Glomerular visceral epithelial cell (primary cell): ENCODE measurements at regions not wholly inside any gene's neighbourhood (a gene's known extent, or its start where the extent isn't known, plus 50 kb on each side); places are given as distances from the start of the nearest gene placed in this dataset.
"Not testable (repeated sequence)": the region's sequence is repeated elsewhere in the genome, so short reads cannot be mapped to it uniquely, and the experiment has no call there.

ENCODE experiments used
- DNase-seq: peaks from one replicate; pipeline ENCODE4 v3.0.0-alpha.2; 2016; ENCODE audit errors: extremely low spot score

GRCh38 chr1:29688471-29689365, 452.4 kb downstream of the PTPRU start:
- peak; percentile 47 for DNase-seq

GRCh38 chr1:29687601-29688244, 451.4 kb downstream of the PTPRU start:
- DNase-seq: no peak

GRCh38 chr1:29687166-29687565, 450.8 kb downstream of the PTPRU start:
- DNase-seq: no peak

GRCh38 chr1:29686012-29686930, 449.9 kb downstream of the PTPRU start:
- DNase-seq: no peak

GRCh38 chr1:29685387-29685786, 449.1 kb downstream of the PTPRU start:
- DNase-seq: no peak

GRCh38 chr1:29684141-29684540, 447.8 kb downstream of the PTPRU start:
- no peak for DNase-seq

GRCh38 chr1:29683472-29683871, 447.1 kb downstream of the PTPRU start:
- no peak for DNase-seq

- DNase-seq: no peak
Measured at GRCh38 chr1:29682919-29683295, 446.6 kb downstream of the PTPRU start.

- no peak for DNase-seq
Measured at GRCh38 chr1:29682171-29682918, 446.0 kb downstream of the PTPRU start.

GRCh38 chr1:29681416-29681815, 445.1 kb downstream of the PTPRU start:
- DNase-seq: not testable (repeated sequence)

- DNase-seq: no peak
Measured at GRCh38 chr1:29679828-29680558, 443.7 kb downstream of the PTPRU start.

- DNase-seq: no peak
Measured at GRCh38 chr1:29679316-29679715, 443.0 kb downstream of the PTPRU start.

- DNase-seq: no peak
Measured at GRCh38 chr1:29677028-29678024, 441.0 kb downstream of the PTPRU start.

GRCh38 chr1:29676496-29676895, 440.2 kb downstream of the PTPRU start:
- no peak for DNase-seq

- DNase-seq: no peak
Measured at GRCh38 chr1:29675481-29676263, 439.4 kb downstream of the PTPRU start.

- DNase-seq: no peak
Measured at GRCh38 chr1:29674627-29675326, 438.5 kb downstream of the PTPRU start.

- peak; percentile 40 for DNase-seq
Measured at GRCh38 chr1:29673669-29674626, 437.6 kb downstream of the PTPRU start.
